ENCODE measurements at regions not wholly inside any gene's neighbourhood (a gene's known extent, or its start where the extent isn't known, plus 50 kb on each side); places are given as distances from the start of the nearest gene placed in this dataset.
"Not testable (repeated sequence)": the region's sequence is repeated elsewhere in the genome, so short reads cannot be mapped to it uniquely, and the experiment has no call there.

GRCh38 chr20:51305316-51306052 is 237.0 kb downstream of the NFATC2 start:
- no peak for DNase-seq

GRCh38 chr20:51303731-51304670 is 238.5 kb downstream of the NFATC2 start:
- DNase-seq, result no peak

- DNase-seq, result no peak
Measured at GRCh38 chr20:51301026-51301425, 241.5 kb downstream of the NFATC2 start.

- DNase-seq, result no peak
Measured at GRCh38 chr20:51300104-51300503, 242.4 kb downstream of the NFATC2 start.

- no peak for DNase-seq
Measured at GRCh38 chr20:51299413-51299812, 243.1 kb downstream of the NFATC2 start.

- DNase-seq, result no peak
Measured at GRCh38 chr20:51298141-51298749, 244.3 kb downstream of the NFATC2 start.

- no peak for DNase-seq
Measured at GRCh38 chr20:51287628-51288413, 254.7 kb downstream of the NFATC2 start.

GRCh38 chr20:51286758-51287157 is 255.8 kb downstream of the NFATC2 start:
- DNase-seq, result no peak

- no peak for DNase-seq
Measured at GRCh38 chr20:51285684-51286083, 256.8 kb downstream of the NFATC2 start.

- DNase-seq, result no peak
Measured at GRCh38 chr20:51284871-51285270, 257.6 kb downstream of the NFATC2 start.

GRCh38 chr20:51284176-51284575 is 258.3 kb downstream of the NFATC2 start:
- no peak for DNase-seq

- no peak for DNase-seq
Measured at GRCh38 chr20:51281521-51281920, 258.6 kb upstream of the KCNG1 start.

GRCh38 chr20:51280047-51280446 is 257.1 kb upstream of the KCNG1 start:
- no peak for DNase-seq

- no peak for DNase-seq
Measured at GRCh38 chr20:51277961-51278360, 255.1 kb upstream of the KCNG1 start.

GRCh38 chr20:51276296-51276695 is 253.4 kb upstream of the KCNG1 start:
- no peak for DNase-seq

GRCh38 chr20:51275826-51276225 is 252.9 kb upstream of the KCNG1 start:
- no peak for DNase-seq

GRCh38 chr20:51275181-51275580 is 252.3 kb upstream of the KCNG1 start:
- no peak for DNase-seq

GRCh38 chr20:51272401-51272800 is 249.5 kb upstream of the KCNG1 start:
- DNase-seq, result no peak

GRCh38 chr20:51271931-51272330 is 249.0 kb upstream of the KCNG1 start:
- DNase-seq, result no peak

- DNase-seq, result not testable (repeated sequence)
Measured at GRCh38 chr20:51271289-51271688, 248.4 kb upstream of the KCNG1 start.

- DNase-seq, result no peak
Measured at GRCh38 chr20:51269671-51270070, 246.8 kb upstream of the KCNG1 start.

- no peak for DNase-seq
Measured at GRCh38 chr20:51267679-51268078, 244.8 kb upstream of the KCNG1 start.

- DNase-seq, result no peak
Measured at GRCh38 chr20:51266353-51266752, 243.4 kb upstream of the KCNG1 start.

Measured in NCI-H1092 (cell line).